ENCODE measurements at regions not wholly inside any gene's neighbourhood (a gene's known extent, or its start where the extent isn't known, plus 50 kb on each side); places are given as distances from the start of the nearest gene placed in this dataset.
"Not testable (repeated sequence)": the region's sequence is repeated elsewhere in the genome, so short reads cannot be mapped to it uniquely, and the experiment has no call there.

GRCh38 chr7:64431838-64432237 is 118.1 kb downstream of the ZNF736 start:
- no peaks in the 10 kb centered on the region for H3K27me3 ChIP-seq (ENCODE audit: insufficient read depth in 3 of 3, low read length in 2 of 3)
- intact Hi-C loops (cut with DNase I), result no loop called here

GRCh38 chr7:64429232-64429631 is 115.5 kb downstream of the ZNF736 start:
- Histone ChIP-seq H3K4me1 (no peaks in the 10 kb centered on the region), H3K36me3 (ENCODE audit: insufficient read depth in 1 of 2, low read depth in 1 of 2) (no peaks in the 10 kb centered on the region), H3K27me3 (ENCODE audit: insufficient read depth in 3 of 3, low read length in 2 of 3) (no peaks in the 10 kb centered on the region), H3K9me3 (no peaks in the 10 kb centered on the region), H3K27ac (no peak overlapping the region), H3K4me3 (no peak overlapping the region)
- DNase-seq (no peak), ATAC-seq (no peak)
- intact Hi-C loops (cut with DNase I), result no loop called here
- WGBS, 3 donors, result 95 to 100% (median 96%) methylated on average over 1 of the region's 1 CpG
- no peak for TF ChIP-seq CTCF (IDR thresholded peaks at IDR 0.05)

More at GRCh38 chr7:64431838-64432237, 118.1 kb downstream of the ZNF736 start:
- no peak for DNase-seq
- TF ChIP-seq CTCF (IDR thresholded peaks at IDR 0.05), result no peak
- no peak overlapping the region for H3K27ac ChIP-seq
- H3K36me3 ChIP-seq (ENCODE audit: insufficient read depth in 1 of 2, low read depth in 1 of 2), result no peaks in the 10 kb centered on the region
- no peaks in the 10 kb centered on the region for H3K4me1 ChIP-seq
- ATAC-seq, result no peak
- no peak overlapping the region for H3K4me3 ChIP-seq
- WGBS, 3 donors, result 79 to 87% (median 80%) methylated on average over 5 of the region's 5 CpGs
- no peaks in the 10 kb centered on the region for H3K9me3 ChIP-seq

DNA sequence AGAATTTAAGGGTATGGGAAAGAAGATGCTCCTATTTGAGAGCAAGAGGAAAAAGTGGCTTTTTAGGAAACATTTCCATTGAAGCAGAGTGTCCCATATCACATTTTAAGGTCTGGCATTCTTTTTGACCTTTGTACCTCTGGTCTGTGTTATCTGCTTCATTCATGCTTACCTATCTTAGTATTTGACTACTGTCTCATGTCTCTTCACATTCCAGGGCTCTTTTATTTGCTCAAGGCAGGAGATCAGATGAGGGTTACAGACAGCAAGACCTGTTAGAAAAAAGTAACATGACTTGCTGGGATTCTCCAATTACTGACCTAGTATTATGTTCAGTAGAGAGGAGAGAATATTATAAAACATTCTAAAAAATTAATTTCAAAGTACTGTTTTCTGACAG is 111.7 kb downstream of the ZNF736 start:
- H3K27ac ChIP-seq; H3K4me1 ChIP-seq; intact Hi-C loops (cut with DNase I); H3K4me3 ChIP-seq; DNase-seq; ATAC-seq; H3K27me3 ChIP-seq (ENCODE audit: insufficient read depth in 3 of 3, low read length in 2 of 3); H3K36me3 ChIP-seq (ENCODE audit: insufficient read depth in 1 of 2, low read depth in 1 of 2); H3K9me3 ChIP-seq: not testable (repeated sequence)

GRCh38 chr7:64407148-64407547 is 93.4 kb downstream of the ZNF736 start:
- no peaks in the 10 kb centered on the region for H3K36me3 ChIP-seq (ENCODE audit: insufficient read depth in 1 of 2, low read depth in 1 of 2)
- TF ChIP-seq CTCF (IDR thresholded peaks at IDR 0.05), result no peak
- no peak overlapping the region for H3K27ac ChIP-seq
- ATAC-seq (no peak), DNase-seq (no peak)
- WGBS, 3 donors, result 91 to 96% (median 93%) methylated on average over 13 to 18 of the region's 18 CpGs
- H3K27me3 ChIP-seq (ENCODE audit: insufficient read depth in 3 of 3, low read length in 2 of 3), result no peaks in the 10 kb centered on the region
- no peak overlapping the region for H3K4me3 ChIP-seq
- intact Hi-C loops (cut with DNase I), result no loop called here
- no peaks in the 10 kb centered on the region for H3K9me3 ChIP-seq
- H3K4me1 ChIP-seq, result no peaks in the 10 kb centered on the region
